ENCODE measurements at regions not wholly inside any gene's neighbourhood (a gene's known extent, or its start where the extent isn't known, plus 50 kb on each side); places are given as distances from the start of the nearest gene placed in this dataset.

DNA sequence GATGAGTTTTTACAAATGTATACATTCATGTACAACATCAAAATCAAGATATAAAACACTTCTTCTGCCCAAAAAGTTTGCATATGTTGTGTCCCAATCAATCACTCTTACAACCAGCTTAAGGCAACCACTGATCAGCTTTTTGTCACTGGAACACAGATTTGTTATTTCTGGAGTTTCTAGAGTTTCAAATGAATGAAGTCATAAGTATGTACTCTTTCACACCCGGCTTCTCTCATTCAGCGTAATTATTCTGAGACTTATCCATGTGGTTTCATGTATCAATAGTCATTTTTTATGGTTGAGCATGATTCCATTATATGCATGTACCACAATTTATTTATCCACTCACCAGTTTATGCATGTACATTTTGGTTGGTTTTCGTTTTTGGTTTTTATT, 53.0 kb upstream of the CORO2B start:
- peak; percentile 3 for DNase-seq

DNA sequence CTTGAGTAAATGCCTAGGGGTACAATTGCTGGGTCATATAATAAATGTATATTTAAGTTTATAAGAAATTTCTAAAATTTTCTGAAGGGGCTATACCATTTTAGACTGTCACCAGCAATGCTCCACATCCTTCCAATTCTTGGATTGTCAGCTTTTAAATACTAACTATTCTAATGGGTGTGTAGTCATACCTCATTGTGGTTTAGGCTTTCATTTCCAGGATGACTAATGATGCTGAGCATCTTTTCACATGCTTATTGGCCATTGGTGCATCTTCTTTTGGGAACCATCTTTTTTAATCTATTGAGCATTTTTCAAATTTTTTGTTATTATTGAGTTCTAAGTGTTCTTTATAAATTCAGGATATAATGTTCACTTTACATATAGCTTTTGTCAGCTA, 52.5 kb upstream of the CORO2B start:
- peak; percentile 70 for DNase-seq

DNA sequence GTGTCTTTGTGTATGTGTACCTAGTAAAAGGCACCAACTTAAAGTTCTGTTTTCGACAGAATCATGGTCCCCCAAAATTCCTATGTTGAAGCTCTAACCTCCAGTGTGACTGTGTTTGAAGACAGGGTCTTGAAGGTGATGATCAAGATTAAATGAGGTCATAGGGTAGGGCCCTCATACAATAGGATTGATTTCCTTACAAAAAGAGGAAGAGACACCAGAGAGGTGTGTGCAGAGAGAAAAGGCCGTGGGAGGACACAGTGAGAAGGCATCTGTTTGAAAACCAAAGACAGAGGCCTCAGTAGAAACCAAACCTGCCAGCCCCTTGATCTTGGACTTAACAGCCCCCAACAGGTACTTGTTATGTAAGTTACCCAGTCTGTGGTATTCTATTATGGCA, 52.0 kb upstream of the CORO2B start:
- DNase-seq = no peak

DNA sequence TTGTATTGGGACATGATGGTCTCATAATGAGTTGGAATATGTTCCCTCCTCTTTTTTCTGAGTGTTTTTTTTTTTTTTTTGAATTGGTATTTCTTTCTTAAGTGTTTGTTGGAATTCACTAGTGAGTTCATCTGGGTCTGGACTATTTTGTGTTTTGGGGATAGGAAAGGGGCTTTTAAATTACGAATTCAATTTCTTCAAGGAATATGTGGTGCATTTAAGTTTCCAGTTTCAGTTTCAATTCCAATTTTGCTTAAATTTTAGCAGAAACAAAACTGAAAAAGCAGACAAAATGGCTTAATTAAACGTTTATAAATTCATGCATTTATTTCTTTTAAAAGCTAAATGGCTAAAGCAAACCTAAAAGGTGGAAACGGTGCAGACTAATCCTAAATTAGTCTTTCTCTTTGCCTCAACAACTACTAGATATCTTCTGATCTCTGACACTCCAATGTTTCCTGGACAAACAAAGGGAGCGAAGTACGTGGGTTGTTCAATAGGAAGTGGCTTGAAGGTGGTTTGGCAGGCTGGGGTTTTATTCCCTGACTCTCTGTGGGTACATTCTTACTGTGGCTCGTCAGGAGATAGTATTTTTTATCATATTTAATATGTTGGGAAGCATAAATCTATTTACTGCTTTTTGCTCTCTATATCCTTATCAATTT, 50.0 kb upstream of the CORO2B start:
- no peak for DNase-seq
